A549 (cell line): ENCODE measurements at regions not wholly inside any gene's neighbourhood (a gene's known extent, or its start where the extent isn't known, plus 50 kb on each side); places are given as distances from the start of the nearest gene placed in this dataset.

Experiments used
- ATAC-seq, 2 experiments: fragments of 200-7000 bp in 1 of 2; fragments of >200 bp in 1 of 2; cut with Nextera tagmentation in 1 of 2; cut with Tn5 transposase in 1 of 2; 3 replicates each; pipeline versions ENCODE4 v1.8.0 to v1.9.1; 2018 to 2020; ENCODE audit warnings: mild to moderate bottlenecking in 1 of 2, moderate library complexity in 1 of 2
- CTCF ChIA-PET: fragments of 300-600 bp; sonication (Branson Sonifier 250); formaldehyde crosslinking; extraction: SDS; loops from one replicate; lab custom pipeline; 2021; ENCODE audit warnings: antibody characterized with exemption, inconsistent platforms; lab: Yijun Ruan, JAX
- POLR2A ChIA-PET: fragments of 350-600 bp; formaldehyde crosslinking; extraction: SDS; loops from one replicate; lab custom pipeline; 2021; ENCODE audit warnings: antibody characterized with exemption, inconsistent platforms; lab: Yijun Ruan, JAX
- DNase-seq, 2 experiments: peaks; one replicate each; pipeline versions ENCODE4 v3.0.0 to v3.0.0-alpha.2; 2011 to 2016; ENCODE audit warnings: low read depth in 1 of 2, low spot score in 1 of 2
- FAIRE-seq: peaks from 2 replicates; lab custom pipeline; 2011; peaks lifted over from hg19 to GRCh38; lab: Jason Lieb, UNC
- H3K27ac ChIP-seq, 2 experiments: fragments of >200 bp; sonication (Bioruptor Twin); formaldehyde crosslinking; 3 replicates each; pipeline ENCODE4 v1.5.1; 2016 to 2017
- H3K4me1 ChIP-seq: fragments of >200 bp; sonication (Bioruptor Twin); formaldehyde crosslinking; 3 replicates; pipeline ENCODE4 v1.6.1; 2016
- H3K4me2 ChIP-seq: fragments of >200 bp; sonication (Bioruptor Twin); formaldehyde crosslinking; 3 replicates; pipeline ENCODE4 v1.6.1; 2016
- H3K4me3 ChIP-seq: fragments of >200 bp; sonication (Bioruptor Twin); formaldehyde crosslinking; 3 replicates; pipeline ENCODE4 v1.5.1; 2016
- H3K9me3 ChIP-seq: fragments of >200 bp; sonication (Bioruptor Twin); formaldehyde crosslinking; 3 replicates; pipeline ENCODE4 v1.6.1; 2016
- CBX2 ChIP-seq: fragments of 200-600 bp; sonication (generic); IDR thresholded peaks from 2 replicates; pipeline ENCODE4 v1.6.1; 2016; ENCODE audit warnings: low read depth, mild to moderate bottlenecking, borderline replicate concordance
- CBX8 ChIP-seq: fragments of 200-600 bp; sonication (generic); IDR thresholded peaks from 2 replicates; pipeline ENCODE4 v1.6.1; 2016
- CEBPB ChIP-seq, 2 experiments: fragments of >200 bp in 1 of 2; sonication (Bioruptor Twin) in 1 of 2; formaldehyde crosslinking in 1 of 2; IDR thresholded peaks; 2 replicates each; pipeline ENCODE4 v1.6.1; 2012 to 2016
- CHD4 ChIP-seq: fragments of 200-600 bp; sonication (generic); IDR thresholded peaks from 2 replicates; pipeline ENCODE4 v1.6.1; 2016; ENCODE audit warnings: antibody characterized with exemption, mild to moderate bottlenecking, borderline replicate concordance
- ESRRA ChIP-seq: fragments of 150-350 bp; IDR thresholded peaks from 2 replicates; pipeline ENCODE4 v1.6.1; 2014; ENCODE audit warnings: mild to moderate bottlenecking, low read length, borderline replicate concordance
- FOSL2 ChIP-seq, 2 experiments: fragments of 450-650 bp in 1 of 2; fragments of >200 bp in 1 of 2; sonication (Bioruptor Twin) in 1 of 2; formaldehyde crosslinking; IDR thresholded peaks; 2 replicates each; pipeline versions ENCODE4 v1.5.0 to v1.6.1; 2016 to 2020; ENCODE audit warnings: mild to moderate bottlenecking in 1 of 2, moderate library complexity in 1 of 2
- GATA3 ChIP-seq: IDR thresholded peaks from 2 replicates; pipeline ENCODE4 v1.6.1; 2012; ENCODE audit warnings: borderline replicate concordance
- HDAC2 ChIP-seq: fragments of 200-600 bp; sonication (generic); IDR thresholded peaks from 2 replicates; pipeline ENCODE4 v1.6.1; 2016
- HES2 ChIP-seq: fragments of >200 bp; sonication (Bioruptor Twin); formaldehyde crosslinking; IDR thresholded peaks from 2 replicates; pipeline ENCODE4 v1.6.1; 2016
- HEYL ChIP-seq: fragments of 250-450 bp; sonication (Bioruptor Pico); IDR thresholded peaks from 2 replicates; pipeline ENCODE4 v1.8.0; 2021; ENCODE audit warnings: mild to moderate bottlenecking, moderate library complexity
- HMGXB4 ChIP-seq: fragments of 250-450 bp; sonication (Bioruptor Pico); IDR thresholded peaks from 2 replicates; pipeline ENCODE4 v1.5.0; 2021; ENCODE audit warnings: mild to moderate bottlenecking, moderate library complexity, borderline replicate concordance
- HOXA7 ChIP-seq: fragments of 250-450 bp; sonication (Bioruptor Pico); IDR thresholded peaks from 2 replicates; pipeline ENCODE4 v1.5.0; 2020; ENCODE audit warnings: mild to moderate bottlenecking, moderate library complexity
- HOXB13 ChIP-seq: fragments of 250-450 bp; sonication (Bioruptor Pico); IDR thresholded peaks from 2 replicates; pipeline ENCODE4 v1.5.0; 2020; ENCODE audit warnings: low read depth, mild to moderate bottlenecking, moderate library complexity
- HOXB5 ChIP-seq: fragments of 250-450 bp; sonication (Bioruptor Pico); IDR thresholded peaks from 2 replicates; pipeline ENCODE4 v1.5.0; 2020; ENCODE audit warnings: mild to moderate bottlenecking, moderate library complexity
- KDM1A ChIP-seq: fragments of 200-600 bp; sonication (generic); IDR thresholded peaks from 2 replicates; pipeline ENCODE4 v1.6.1; 2016; ENCODE audit warnings: low read depth, mild to moderate bottlenecking
- KDM5A ChIP-seq: fragments of 200-600 bp; sonication (generic); IDR thresholded peaks from 2 replicates; pipeline ENCODE4 v1.6.1; 2016; ENCODE audit warnings: antibody characterized with exemption, mild to moderate bottlenecking
- MAX ChIP-seq: IDR thresholded peaks from 2 replicates; pipeline ENCODE4 v1.6.1; 2012
- NPAS2 ChIP-seq: fragments of 250-450 bp; sonication (Bioruptor Pico); IDR thresholded peaks from 2 replicates; pipeline ENCODE4 v1.8.0; 2022; ENCODE audit warnings: mild to moderate bottlenecking, moderate library complexity, borderline replicate concordance
- NR3C1 ChIP-seq: fragments of >200 bp; sonication (Bioruptor Twin); formaldehyde crosslinking; IDR thresholded peaks from 3 replicates; pipeline ENCODE4 v1.6.1; 2017
- POLR2AphosphoS2 ChIP-seq: conservative IDR thresholded peaks from 2 replicates; pipeline ENCODE4 v1.6.1; 2012; ENCODE audit warnings: low read length, improper control_type of control experiment, inconsistent platforms
- RAD21 ChIP-seq, 2 experiments: fragments of >200 bp in 1 of 2; sonication (Bioruptor Twin) in 1 of 2; formaldehyde crosslinking in 1 of 2; IDR thresholded peaks in 1 of 2; conservative IDR thresholded peaks in 1 of 2; 2 replicates in 1 of 2; 3 replicates in 1 of 2; pipeline ENCODE4 v1.6.1; 2012 to 2018; ENCODE audit warnings: inconsistent platforms in 1 of 2
- RARB ChIP-seq: fragments of 250-450 bp; sonication (Bioruptor Pico); IDR thresholded peaks from 2 replicates; pipeline ENCODE4 v1.8.0; 2021; ENCODE audit warnings: mild to moderate bottlenecking, moderate library complexity
- RCOR1 ChIP-seq: fragments of 150-350 bp; IDR thresholded peaks from 2 replicates; pipeline ENCODE4 v1.6.1; 2014; ENCODE audit warnings: antibody characterized with exemption, low read length, low read depth
- RFX5 ChIP-seq: fragments of 450-650 bp; IDR thresholded peaks from 2 replicates; pipeline ENCODE4 v1.7.1; 2014; ENCODE audit warnings: antibody characterized with exemption, mild to moderate bottlenecking, moderate library complexity
- RNF2 ChIP-seq: fragments of 200-600 bp; sonication (generic); IDR thresholded peaks from 2 replicates; pipeline ENCODE4 v1.6.1; 2016; ENCODE audit warnings: low read depth, mild to moderate bottlenecking, antibody characterized with exemption, moderate library complexity, borderline replicate concordance
- SMC3 ChIP-seq: fragments of >200 bp; sonication (Bioruptor Twin); formaldehyde crosslinking; IDR thresholded peaks from 3 replicates; pipeline ENCODE4 v1.6.1; 2018; ENCODE audit warnings: inconsistent platforms
- TFCP2L1 ChIP-seq: fragments of 250-450 bp; sonication (Bioruptor Pico); IDR thresholded peaks from 2 replicates; pipeline ENCODE4 v1.5.0; 2021; ENCODE audit warnings: mild to moderate bottlenecking
- USF2 ChIP-seq: fragments of 450-650 bp; IDR thresholded peaks from 2 replicates; pipeline ENCODE4 v1.6.1; 2014; ENCODE audit warnings: antibody characterized with exemption
- ZC3H11A ChIP-seq: fragments of 450-650 bp; IDR thresholded peaks from 2 replicates; pipeline ENCODE4 v1.6.1; 2014; ENCODE audit warnings: antibody characterized with exemption, mild to moderate bottlenecking
- ZNF302 ChIP-seq: fragments of 250-450 bp; sonication (Bioruptor Pico); IDR thresholded peaks from 2 replicates; pipeline ENCODE4 v1.9.0; 2021; ENCODE audit warnings: inconsistent platforms, mild to moderate bottlenecking, moderate library complexity
- ZSCAN20 ChIP-seq: fragments of 250-450 bp; sonication (Bioruptor Pico); IDR thresholded peaks from 2 replicates; pipeline ENCODE4 v1.8.0; 2022; ENCODE audit warnings: mild to moderate bottlenecking, moderate library complexity
- WGBS: methylation state at CpG from one replicate; pipeline ENCODE4 v1.1.6; 2017; ENCODE audit errors: missing lambda C conversion rate; 5-methylcytosine and 5-hydroxymethylcytosine counted together

GRCh38 chr1:94614168-94614815, 72.7 kb upstream of the F3 start:
- TF ChIP-seq GATA3 (no peak), KDM5A (no peak), CEBPB (IDR thresholded peaks at IDR 0.05) (no peak), RAD21 (conservative IDR thresholded peaks at IDR 0.05 in 1 of 2, IDR thresholded peaks at IDR 0.05 in 1 of 2) (no peak), FOSL2 (IDR thresholded peaks at IDR 0.05) (no peak), FOSL2 (CRISPR knock-in tag; IDR thresholded peaks at IDR 0.05) (no peak), CBX8 (no peak), POLR2AphosphoS2 (no peak), NPAS2 (CRISPR knock-in tag) (no peak), ZSCAN20 (no peak), USF2 (no peak), ZNF302 (CRISPR knock-in tag) (no peak), ESRRA (no peak), ZC3H11A (no peak), TFCP2L1 (no peak), NR3C1 (no peak), MAX (no peak), CBX2 (no peak)
- H3K27ac ChIP-seq: no peak overlapping the region
- 74% methylated on average over 6 of the region's 8 CpGs for WGBS
- ChIA-PET POLR2A (no interaction called here), CTCF (interaction anchor here (0.8 to 1.2 kb wide), 3 partner anchors 10 to 133 kb away, joined by 3 to 4 read pairs (median 3); no protein-coding TSS in a partner anchor)
- no peak overlapping the region for H3K4me2 ChIP-seq
- no peak for DNase-seq
- no peak for ATAC-seq
- H3K4me3 ChIP-seq: no peak overlapping the region
- H3K4me1 ChIP-seq: peaks cover 3% of the 10 kb centered on the region; the same call in 1 of the 3 replicates
- no peak for FAIRE-seq
- H3K9me3 ChIP-seq: no peaks in the 10 kb centered on the region

GRCh38 chr1:94612525-94613204, 71.1 kb upstream of the F3 start:
- H3K27ac ChIP-seq: no peak overlapping the region
- H3K4me2 ChIP-seq: no peak overlapping the region
- ATAC-seq: no peak

More at GRCh38 chr1:94612525-94613204, 71.1 kb upstream of the F3 start:
- H3K4me3 ChIP-seq: no peak overlapping the region
- POLR2A ChIA-PET: no interaction called here
- H3K9me3 ChIP-seq: no peaks in the 10 kb centered on the region
- peaks cover 19% of the 10 kb centered on the region for H3K4me1 ChIP-seq
- CTCF ChIA-PET: interaction anchor here (1.9 kb wide), 1 partner anchor 13 kb away, joined by 5 read pairs; no protein-coding TSS in a partner anchor
- DNase-seq (no peak), FAIRE-seq (no peak)
- WGBS: 99% methylated on average over 7 of the region's 7 CpGs
- TF ChIP-seq HES2 (no peak), HEYL (CRISPR knock-in tag) (no peak), MAX (no peak), USF2 (no peak), HDAC2 (no peak), HMGXB4 (CRISPR knock-in tag) (no peak), RFX5 (no peak), KDM5A (no peak), RNF2 (no peak), ZC3H11A (no peak), HOXB13 (CRISPR knock-in tag) (no peak), RCOR1 (no peak), HOXA7 (no peak), TFCP2L1 (no peak), NR3C1 (no peak), HOXB5 (no peak), CHD4 (no peak), KDM1A (no peak), SMC3 (no peak), RARB (CRISPR knock-in tag) (no peak)
- TF ChIP-seq, all 56 proteins: peak for 0
